Panc1 (cell line): ENCODE measurements at regions not wholly inside any gene's neighbourhood (a gene's known extent, or its start where the extent isn't known, plus 50 kb on each side); places are given as distances from the start of the nearest gene placed in this dataset.

Source experiments
- ATAC-seq: fragments of 200-7000 bp; cut with Tn5 transposase; 2 replicates; pipeline ENCODE4 v1.9.1; 2020; ENCODE audit warnings: mild to moderate bottlenecking, moderate library complexity
- BruUV-seq: library from RNA; stranded (reverse); fragments of 400-500 nt; replicated peaks from 2 replicates; lab custom pipeline; 2021; lab: Mats Ljungman, UMichigan
- CTCF ChIA-PET: fragments of 300-600 bp; sonication (Branson Sonifier 250); formaldehyde crosslinking; loops from one replicate; lab custom pipeline; 2022; ENCODE audit warnings: antibody characterized with exemption; lab: Charles Lee
- POLR2A ChIA-PET: fragments of 300-600 bp; sonication (Branson Sonifier 250); formaldehyde crosslinking; loops from one replicate; lab custom pipeline; 2022; ENCODE audit warnings: antibody characterized with exemption; lab: Charles Lee
- DNase-seq: peaks from one replicate; pipeline ENCODE4 v3.0.0-alpha.2; 2010; ENCODE audit warnings: low read depth, low spot score
- H3K27ac ChIP-seq: 2 replicates; pipeline ENCODE4 v1.5.1; 2011; ENCODE audit warnings: mild to moderate bottlenecking, low read length, inconsistent platforms
- H3K27me3 ChIP-seq: fragments of 200-500 bp; sonication (Bioruptor generic); 2 replicates; pipeline ENCODE4 v1.6.0; 2014; ENCODE audit warnings: low read length, inconsistent platforms; ENCODE audit not compliant: control insufficient read depth, insufficient read depth
- H3K36me3 ChIP-seq: fragments of 200-500 bp; sonication (Bioruptor generic); 2 replicates; pipeline ENCODE4 v1.5.1; 2014; ENCODE audit warnings: inconsistent platforms, mild to moderate bottlenecking, low read length, moderate library complexity; ENCODE audit not compliant: control insufficient read depth, insufficient read depth
- H3K4me1 ChIP-seq: 2 replicates; pipeline ENCODE4 v1.5.1; 2011; ENCODE audit warnings: inconsistent platforms, mild to moderate bottlenecking, low read length, moderate library complexity; ENCODE audit not compliant: control insufficient read depth, insufficient read depth
- H3K4me3 ChIP-seq, 2 experiments: 2 replicates each; pipeline ENCODE4 v1.5.1; 2011 to 2012; ENCODE audit warnings: low read depth in 2 of 2, low read length in 2 of 2, mild to moderate bottlenecking in 2 of 2, inconsistent platforms in 1 of 2, moderate library complexity in 1 of 2
- H3K9me3 ChIP-seq: fragments of 200-500 bp; sonication (Bioruptor generic); 2 replicates; pipeline ENCODE4 v1.5.1; 2014; ENCODE audit warnings: low read depth, mild to moderate bottlenecking, inconsistent platforms, low read length, moderate library complexity; ENCODE audit not compliant: control insufficient read depth, insufficient read depth
- POLR2AphosphoS5 ChIP-seq: IDR thresholded peaks from 2 replicates; pipeline ENCODE4 v1.6.1; 2012; ENCODE audit warnings: mild to moderate bottlenecking, low read depth, low read length, moderate library complexity
- SIN3A ChIP-seq: IDR thresholded peaks from 2 replicates; pipeline ENCODE4 v1.6.1; 2012; ENCODE audit warnings: low read depth, mild to moderate bottlenecking, low read length, moderate library complexity, borderline replicate concordance; ENCODE audit not compliant: insufficient read depth
- TCF7L2 ChIP-seq: IDR thresholded peaks from 2 replicates; pipeline ENCODE4 v1.6.1; 2011; ENCODE audit warnings: mild to moderate bottlenecking, low read depth, low read length, inconsistent platforms
- in situ Hi-C: cut with HindIII; loops from 2 replicates; pipeline ENCODE4 v1.10.0; 2016; ENCODE audit warnings: low sequenced_read_pairs, low pct_unique_long_range_greater_than_20kb
- intact Hi-C: fragments of 100-400 bp; cut with micrococcal nuclease; formaldehyde crosslinking; loops from one replicate; pipeline ENCODE4 v1.10.0; 2022; ENCODE audit not compliant: unreplicated experiment
- TF ChIP-seq, protein P1 (sequence below): fragments of 450-650 bp; IDR thresholded peaks from 2 replicates; pipeline ENCODE4 v1.5.1; 2017; ENCODE audit warnings: mild to moderate bottlenecking
- TF ChIP-seq, protein P2 (sequence below), 2 experiments: IDR thresholded peaks; 2 replicates each; pipeline ENCODE4 v1.6.1; 2011 to 2012; ENCODE audit warnings: low read depth in 2 of 2, control low read depth in 1 of 2, low read length in 1 of 2, mild to moderate bottlenecking in 1 of 2, moderate library complexity in 1 of 2; ENCODE audit not compliant: insufficient read depth in 1 of 2

GRCh38 chr3:90010341-90010740 is 902.9 kb downstream of the EPHA3 start:
- Histone ChIP-seq H3K27me3 (no peaks in the 10 kb centered on the region), H3K4me3 (no peak overlapping the region), H3K9me3 (no peaks in the 10 kb centered on the region), H3K27ac (no peak overlapping the region), H3K36me3 (no peaks in the 10 kb centered on the region), H3K4me1 (no peaks in the 10 kb centered on the region)
- ATAC-seq (no peak), DNase-seq (no peak)
- in situ Hi-C loops: no loop called here
- intact Hi-C loops: no loop called here
- ChIA-PET CTCF (no interaction called here), POLR2A (no interaction called here)
- TF ChIP-seq, protein P1, sequence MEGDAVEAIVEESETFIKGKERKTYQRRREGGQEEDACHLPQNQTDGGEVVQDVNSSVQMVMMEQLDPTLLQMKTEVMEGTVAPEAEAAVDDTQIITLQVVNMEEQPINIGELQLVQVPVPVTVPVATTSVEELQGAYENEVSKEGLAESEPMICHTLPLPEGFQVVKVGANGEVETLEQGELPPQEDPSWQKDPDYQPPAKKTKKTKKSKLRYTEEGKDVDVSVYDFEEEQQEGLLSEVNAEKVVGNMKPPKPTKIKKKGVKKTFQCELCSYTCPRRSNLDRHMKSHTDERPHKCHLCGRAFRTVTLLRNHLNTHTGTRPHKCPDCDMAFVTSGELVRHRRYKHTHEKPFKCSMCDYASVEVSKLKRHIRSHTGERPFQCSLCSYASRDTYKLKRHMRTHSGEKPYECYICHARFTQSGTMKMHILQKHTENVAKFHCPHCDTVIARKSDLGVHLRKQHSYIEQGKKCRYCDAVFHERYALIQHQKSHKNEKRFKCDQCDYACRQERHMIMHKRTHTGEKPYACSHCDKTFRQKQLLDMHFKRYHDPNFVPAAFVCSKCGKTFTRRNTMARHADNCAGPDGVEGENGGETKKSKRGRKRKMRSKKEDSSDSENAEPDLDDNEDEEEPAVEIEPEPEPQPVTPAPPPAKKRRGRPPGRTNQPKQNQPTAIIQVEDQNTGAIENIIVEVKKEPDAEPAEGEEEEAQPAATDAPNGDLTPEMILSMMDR: no peak
- TF ChIP-seq, protein P2, sequence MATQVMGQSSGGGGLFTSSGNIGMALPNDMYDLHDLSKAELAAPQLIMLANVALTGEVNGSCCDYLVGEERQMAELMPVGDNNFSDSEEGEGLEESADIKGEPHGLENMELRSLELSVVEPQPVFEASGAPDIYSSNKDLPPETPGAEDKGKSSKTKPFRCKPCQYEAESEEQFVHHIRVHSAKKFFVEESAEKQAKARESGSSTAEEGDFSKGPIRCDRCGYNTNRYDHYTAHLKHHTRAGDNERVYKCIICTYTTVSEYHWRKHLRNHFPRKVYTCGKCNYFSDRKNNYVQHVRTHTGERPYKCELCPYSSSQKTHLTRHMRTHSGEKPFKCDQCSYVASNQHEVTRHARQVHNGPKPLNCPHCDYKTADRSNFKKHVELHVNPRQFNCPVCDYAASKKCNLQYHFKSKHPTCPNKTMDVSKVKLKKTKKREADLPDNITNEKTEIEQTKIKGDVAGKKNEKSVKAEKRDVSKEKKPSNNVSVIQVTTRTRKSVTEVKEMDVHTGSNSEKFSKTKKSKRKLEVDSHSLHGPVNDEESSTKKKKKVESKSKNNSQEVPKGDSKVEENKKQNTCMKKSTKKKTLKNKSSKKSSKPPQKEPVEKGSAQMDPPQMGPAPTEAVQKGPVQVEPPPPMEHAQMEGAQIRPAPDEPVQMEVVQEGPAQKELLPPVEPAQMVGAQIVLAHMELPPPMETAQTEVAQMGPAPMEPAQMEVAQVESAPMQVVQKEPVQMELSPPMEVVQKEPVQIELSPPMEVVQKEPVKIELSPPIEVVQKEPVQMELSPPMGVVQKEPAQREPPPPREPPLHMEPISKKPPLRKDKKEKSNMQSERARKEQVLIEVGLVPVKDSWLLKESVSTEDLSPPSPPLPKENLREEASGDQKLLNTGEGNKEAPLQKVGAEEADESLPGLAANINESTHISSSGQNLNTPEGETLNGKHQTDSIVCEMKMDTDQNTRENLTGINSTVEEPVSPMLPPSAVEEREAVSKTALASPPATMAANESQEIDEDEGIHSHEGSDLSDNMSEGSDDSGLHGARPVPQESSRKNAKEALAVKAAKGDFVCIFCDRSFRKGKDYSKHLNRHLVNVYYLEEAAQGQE (IDR thresholded peaks at IDR 0.05; ENCODE audit: insufficient read depth in 1 of 2, low read depth in 2 of 2, low read length in 1 of 2): no peak
- TF ChIP-seq TCF7L2 (no peak), SIN3A (no peak), POLR2AphosphoS5 (no peak)
- BruUV-seq: no TSS peak

- CTCF ChIA-PET: no interaction called here
- no TSS peak for BruUV-seq
- ATAC-seq: no peak
- Histone ChIP-seq H3K4me3 (no peak overlapping the region), H3K27me3 (no peaks in the 10 kb centered on the region), H3K4me1 (no peaks in the 10 kb centered on the region), H3K9me3 (no peaks in the 10 kb centered on the region), H3K36me3 (no peaks in the 10 kb centered on the region), H3K27ac (no peak overlapping the region)
- POLR2A ChIA-PET: interaction anchor here (0.6 kb wide), 1 partner anchor 99 kb away, joined by 4 read pairs; no protein-coding TSS in a partner anchor
- intact Hi-C loops (no loop called here), in situ Hi-C loops (no loop called here)
- DNase-seq: no peak
- TF ChIP-seq POLR2AphosphoS5 (no peak), TCF7L2 (no peak), SIN3A (no peak)
- TF ChIP-seq, protein P1: no peak
- TF ChIP-seq, protein P2 (IDR thresholded peaks at IDR 0.05; ENCODE audit: insufficient read depth in 1 of 2, low read depth in 2 of 2, low read length in 1 of 2): no peak
These were observed 903.7 kb downstream of the EPHA3 start for GRCh38 chr3:90011131-90011530.
